Endothelial cell of umbilical vein (primary cell): ENCODE measurements at regions not wholly inside any gene's neighbourhood (a gene's known extent, or its start where the extent isn't known, plus 50 kb on each side); places are given as distances from the start of the nearest gene placed in this dataset.

Source experiments
- POLR2A ChIP-seq: IDR thresholded peaks from 2 replicates; pipeline ENCODE4 v1.6.1; 2012; ENCODE audit warnings: low read depth, mild to moderate bottlenecking, control low read depth, low read length
- POLR2AphosphoS5 ChIP-seq: IDR thresholded peaks from 2 replicates; pipeline ENCODE4 v1.6.1; 2012; ENCODE audit warnings: low read depth, mild to moderate bottlenecking, control low read depth, low read length, moderate library complexity; ENCODE audit not compliant: insufficient read depth
- TF ChIP-seq, protein P1 (sequence below), 2 donors: IDR thresholded peaks; 1 replicate in 1 of 2; 2 replicates in 1 of 2; pipeline ENCODE4 v1.5.1; 2011; ENCODE audit warnings: low read length in 2 of 2, mild to moderate bottlenecking in 2 of 2, moderate library complexity in 2 of 2, control low read depth in 1 of 2, inconsistent platforms in 1 of 2, low read depth in 1 of 2; ENCODE audit not compliant: insufficient read depth in 1 of 2; ENCODE audit errors: extremely low read depth in 1 of 2

GRCh38 chr20:24304291-24304690, 165.1 kb upstream of the SYNDIG1 start:
- TF ChIP-seq POLR2A (no peak), POLR2AphosphoS5 (no peak)
- TF ChIP-seq, protein P1, sequence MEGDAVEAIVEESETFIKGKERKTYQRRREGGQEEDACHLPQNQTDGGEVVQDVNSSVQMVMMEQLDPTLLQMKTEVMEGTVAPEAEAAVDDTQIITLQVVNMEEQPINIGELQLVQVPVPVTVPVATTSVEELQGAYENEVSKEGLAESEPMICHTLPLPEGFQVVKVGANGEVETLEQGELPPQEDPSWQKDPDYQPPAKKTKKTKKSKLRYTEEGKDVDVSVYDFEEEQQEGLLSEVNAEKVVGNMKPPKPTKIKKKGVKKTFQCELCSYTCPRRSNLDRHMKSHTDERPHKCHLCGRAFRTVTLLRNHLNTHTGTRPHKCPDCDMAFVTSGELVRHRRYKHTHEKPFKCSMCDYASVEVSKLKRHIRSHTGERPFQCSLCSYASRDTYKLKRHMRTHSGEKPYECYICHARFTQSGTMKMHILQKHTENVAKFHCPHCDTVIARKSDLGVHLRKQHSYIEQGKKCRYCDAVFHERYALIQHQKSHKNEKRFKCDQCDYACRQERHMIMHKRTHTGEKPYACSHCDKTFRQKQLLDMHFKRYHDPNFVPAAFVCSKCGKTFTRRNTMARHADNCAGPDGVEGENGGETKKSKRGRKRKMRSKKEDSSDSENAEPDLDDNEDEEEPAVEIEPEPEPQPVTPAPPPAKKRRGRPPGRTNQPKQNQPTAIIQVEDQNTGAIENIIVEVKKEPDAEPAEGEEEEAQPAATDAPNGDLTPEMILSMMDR (IDR thresholded peaks at IDR 0.05; ENCODE audit: extremely low read depth in 1 of 2, insufficient read depth in 1 of 2, low read depth in 1 of 2, low read length in 2 of 2): no peak
